GM12878 (cell line): ENCODE measurements at regions not wholly inside any gene's neighbourhood (a gene's known extent, or its start where the extent isn't known, plus 50 kb on each side); places are given as distances from the start of the nearest gene placed in this dataset.
A peak's percentile ranks its signal among the peaks of the same experiment; 100 is the strongest.
"Not testable (repeated sequence)": the region's sequence is repeated elsewhere in the genome, so short reads cannot be mapped to it uniquely, and the experiment has no call there.

Experiments
- ATAC-seq: fragments of 200-7000 bp; cut with Tn5 transposase; 3 replicates; pipeline ENCODE4 v1.9.1; 2020; ENCODE audit warnings: mild to moderate bottlenecking, moderate library complexity
- BruUV-seq: library from RNA; stranded (reverse); fragments of 400-500 nt; replicated peaks from 2 replicates; lab custom pipeline; 2021; lab: Mats Ljungman, UMichigan
- CTCF ChIA-PET: fragments of 300-600 bp; sonication (Branson Sonifier 250); formaldehyde crosslinking; extraction: SDS; loops from one replicate; lab custom pipeline; 2021; ENCODE audit warnings: inconsistent platforms; lab: Yijun Ruan, JAX
- POLR2A ChIA-PET: fragments of 350-600 bp; formaldehyde crosslinking; extraction: SDS; loops from one replicate; lab custom pipeline; 2021; ENCODE audit warnings: inconsistent platforms; lab: Charles Lee
- RAD21 ChIA-PET: fragments of 300-600 bp; sonication (Branson Sonifier 250); formaldehyde crosslinking; loops from one replicate; lab custom pipeline; 2023; ENCODE audit warnings: antibody characterized with exemption; ENCODE audit not compliant: unreplicated experiment; lab: Charles Lee
- SMC1A ChIA-PET: fragments of 300-600 bp; sonication (Branson Sonifier 250); formaldehyde crosslinking; loops from one replicate; lab custom pipeline; 2023; ENCODE audit not compliant: unreplicated experiment, uncharacterized antibody; lab: Charles Lee
- DNase-seq: peaks from one replicate; pipeline ENCODE4 v3.0.0-alpha.2; 2011; ENCODE audit warnings: low read depth, low spot score
- FAIRE-seq: peaks from 3 replicates; lab custom pipeline; 2011; peaks lifted over from hg19 to GRCh38; lab: Jason Lieb, UNC
- H2AFZ ChIP-seq: 2 replicates; pipeline ENCODE4 v1.6.0; 2011; ENCODE audit warnings: low read depth, low read length, control low read depth; ENCODE audit not compliant: control insufficient read depth
- H3K27ac ChIP-seq: 2 replicates; pipeline ENCODE4 v1.5.1; 2011; ENCODE audit warnings: control low read depth; ENCODE audit not compliant: control insufficient read depth, insufficient read depth
- H3K27me3 ChIP-seq, 2 experiments: replicated peaks in 1 of 2; 2 replicates each; pipeline versions ENCODE4 v1.6.0 to v1.6.1; 2011; ENCODE audit warnings: low read length in 1 of 2; ENCODE audit not compliant: control insufficient read depth in 2 of 2, insufficient read depth in 2 of 2
- H3K36me3 ChIP-seq, 2 experiments: 2 replicates each; pipeline ENCODE4 v1.5.1; 2011; ENCODE audit warnings: low read length in 1 of 2; ENCODE audit not compliant: control insufficient read depth in 2 of 2, insufficient read depth in 2 of 2
- H3K4me1 ChIP-seq: 2 replicates; pipeline ENCODE4 v1.6.1; 2011; ENCODE audit warnings: mild to moderate bottlenecking, low read length, moderate library complexity, mixed read lengths; ENCODE audit not compliant: control insufficient read depth, insufficient read depth
- H3K4me2 ChIP-seq: 2 replicates; pipeline ENCODE4 v1.6.0; 2011; ENCODE audit warnings: control low read depth; ENCODE audit not compliant: control insufficient read depth, insufficient read depth
- H3K4me3 ChIP-seq: fragments of 200-600 bp; sonication (generic); 2 replicates; pipeline ENCODE4 v1.5.1; 2016
- H3K79me2 ChIP-seq: 2 replicates; pipeline ENCODE4 v1.6.0; 2011; ENCODE audit warnings: low read length; ENCODE audit not compliant: control insufficient read depth, insufficient read depth
- H3K9ac ChIP-seq: 2 replicates; pipeline ENCODE4 v1.8.0; 2011; ENCODE audit warnings: low read length, control low read depth, mixed read lengths; ENCODE audit not compliant: control insufficient read depth, insufficient read depth
- H3K9me3 ChIP-seq: replicated peaks from 3 replicates; pipeline ENCODE4 v1.5.1; 2011; ENCODE audit warnings: mild to moderate bottlenecking, low read length; ENCODE audit not compliant: control insufficient read depth, insufficient read depth
- H4K20me1 ChIP-seq: 2 replicates; pipeline ENCODE4 v1.6.0; 2011; ENCODE audit not compliant: control insufficient read depth, insufficient read depth
- RCOR1 ChIP-seq: conservative IDR thresholded peaks from 2 replicates; pipeline ENCODE4 v1.6.1; 2012; ENCODE audit warnings: low read depth, low read length, improper control_type of control experiment
- SPI1 ChIP-seq: IDR thresholded peaks from 2 replicates; pipeline ENCODE4 v1.6.1; 2011; ENCODE audit warnings: low read depth, mild to moderate bottlenecking, low read length, moderate library complexity, borderline replicate concordance; ENCODE audit not compliant: insufficient read depth
- WGBS: methylation state at CpG from one replicate; pipeline ENCODE4 v1.1.6; 2016; ENCODE audit warnings: low lambda C conversion rate; ENCODE audit not compliant: insufficient replicate concordance, insufficient coverage; ENCODE audit errors: missing lambda C conversion rate; 5-methylcytosine and 5-hydroxymethylcytosine counted together
- in situ Hi-C: fragments of 300-500 bp; cut with MboI; formaldehyde crosslinking; loops from 9 replicates; pipeline ENCODE4 v1.14.3; 2018; ENCODE audit warnings: mixed read lengths
- intact Hi-C: fragments of 100-400 bp; cut with micrococcal nuclease; formaldehyde crosslinking; loops from one replicate; pipeline ENCODE4 v1.14.2; 2022; ENCODE audit not compliant: unreplicated experiment

GRCh38 chr2:144770616-144771230, 250.8 kb upstream of the ZEB2 start:
- RAD21 ChIA-PET: no interaction called here
- H3K4me3 ChIP-seq: no peak overlapping the region
- no peaks in the 10 kb centered on the region for H3K27me3 ChIP-seq
- no TSS peak for BruUV-seq
- H4K20me1 ChIP-seq: no peaks in the 10 kb centered on the region
- no peaks in the 10 kb centered on the region for H3K79me2 ChIP-seq
- TF ChIP-seq RCOR1: no peak
- FAIRE-seq (no peak), DNase-seq (no peak), ATAC-seq (no peak)
- WGBS: 20% methylated on average over 6 of the region's 6 CpGs
- no peaks in the 10 kb centered on the region for H3K9me3 ChIP-seq
- no peaks in the 10 kb centered on the region for H3K36me3 ChIP-seq
- H3K27ac ChIP-seq: no peak overlapping the region
- no peak overlapping the region for H3K4me2 ChIP-seq
- intact Hi-C loops (no loop called here), in situ Hi-C loops (no loop called here)
- CTCF ChIA-PET: no interaction called here
- no peaks in the 10 kb centered on the region for H3K4me1 ChIP-seq
- POLR2A ChIA-PET: no interaction called here
- no peak overlapping the region for H2AFZ ChIP-seq
- H3K9ac ChIP-seq: no peak overlapping the region
- SMC1A ChIA-PET: no interaction called here

GRCh38 chr2:144760939-144761338, 241.0 kb upstream of the ZEB2 start:
- H3K4me1 ChIP-seq, H3K27me3 ChIP-seq, H4K20me1 ChIP-seq, H3K79me2 ChIP-seq, intact Hi-C loops, BruUV-seq, H3K9me3 ChIP-seq, H3K9ac ChIP-seq, POLR2A ChIA-PET, H3K4me3 ChIP-seq, DNase-seq, H2AFZ ChIP-seq, FAIRE-seq, H3K4me2 ChIP-seq, H3K36me3 ChIP-seq, RAD21 ChIA-PET, ATAC-seq, H3K27ac ChIP-seq, in situ Hi-C loops: not testable (repeated sequence)
- SMC1A ChIA-PET: interaction anchor here (0.5 kb wide), 1 partner anchor 163 kb away, joined by 3 read pairs; no protein-coding TSS in a partner anchor
- TF ChIP-seq SPI1: 0 out of 2 replicates have a peak, but pooled peaks have one; percentile 2
- CTCF ChIA-PET: interaction anchor here (0.6 kb wide), 1 partner anchor 171 kb away, joined by 3 read pairs; no protein-coding TSS in a partner anchor
- 0% methylated on average over 2 of the region's 2 CpGs for WGBS
